K562 (cell line): ENCODE measurements at regions not wholly inside any gene's neighbourhood (a gene's known extent, or its start where the extent isn't known, plus 50 kb on each side); places are given as distances from the start of the nearest gene placed in this dataset.

Experiments
- PHB ChIP-seq: fragments of 250-450 bp; sonication (Bioruptor Pico); IDR thresholded peaks from 2 replicates; pipeline ENCODE4 v1.5.0; 2021
- RHOXF2B ChIP-seq: fragments of 250-450 bp; sonication (Bioruptor Pico); conservative IDR thresholded peaks from 2 replicates; pipeline ENCODE4 v1.5.1; 2021

DNA sequence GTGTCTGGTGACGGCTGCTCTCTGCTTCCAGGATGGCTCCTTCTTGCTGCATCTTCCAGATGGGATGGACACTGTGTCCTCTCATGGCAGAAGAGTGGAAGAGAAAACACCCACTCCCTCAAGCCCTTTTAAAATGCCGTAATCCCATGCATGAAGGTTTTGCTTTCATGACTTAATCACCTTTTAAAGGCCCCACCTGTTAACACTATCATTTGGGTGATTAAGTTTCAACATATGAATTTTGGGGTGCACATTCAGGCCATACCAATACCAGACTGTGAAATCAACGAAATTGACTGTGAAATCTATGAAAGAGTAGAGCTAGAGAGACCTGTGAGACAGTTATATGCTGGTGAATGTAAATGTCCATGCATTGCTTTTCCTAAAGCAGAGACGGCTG is 374.3 kb upstream of the CHD6 start:
- TF ChIP-seq RHOXF2B (no peak), PHB (CRISPR knock-in tag) (no peak)
